ENCODE measurements at regions not wholly inside any gene's neighbourhood (a gene's known extent, or its start where the extent isn't known, plus 50 kb on each side); places are given as distances from the start of the nearest gene placed in this dataset.

DNA sequence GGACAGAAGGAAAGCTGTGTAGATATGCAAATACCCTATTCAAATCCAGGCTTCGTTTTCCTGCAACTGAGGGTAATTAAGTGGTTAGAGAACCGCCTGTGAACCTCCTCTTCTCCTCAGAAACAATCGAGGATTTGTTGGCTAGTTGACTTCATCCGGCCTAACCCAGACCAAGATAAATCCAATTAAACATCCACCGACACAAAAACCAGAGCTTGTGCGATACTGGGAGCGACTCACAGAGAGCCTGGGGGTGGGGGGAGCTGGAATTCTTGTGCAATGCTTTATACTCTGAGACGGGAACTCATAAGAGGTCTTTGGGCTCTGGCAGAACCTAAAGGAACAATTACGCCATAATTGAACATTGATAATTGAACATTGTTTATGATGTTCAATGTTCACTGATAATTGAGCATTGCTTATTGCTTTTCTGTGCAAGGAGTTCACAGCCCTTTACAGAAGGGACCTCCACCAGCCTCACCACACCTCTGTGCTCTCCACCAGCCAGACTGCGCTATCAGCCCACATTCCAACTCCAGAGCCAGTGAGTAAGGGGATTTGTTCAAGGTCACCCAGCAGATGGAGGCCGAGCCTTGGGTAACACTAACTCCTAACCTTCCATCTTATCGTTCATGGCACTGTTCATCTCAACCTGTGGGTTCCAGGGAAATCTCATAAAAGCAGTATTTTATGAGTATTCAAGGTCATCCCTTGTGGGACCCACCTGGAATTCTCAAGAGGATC is 429.6 kb upstream of the JARID2 start:
- Histone ChIP-seq H3K4me3 (no peak overlapping the region), H3K27ac (no peak overlapping the region), H3K27me3 (no peaks in the 10 kb centered on the region), H3K4me1 (no peaks in the 10 kb centered on the region), H3K9me3 (no peaks in the 10 kb centered on the region), H3K36me3 (no peaks in the 10 kb centered on the region)
- TF ChIP-seq, protein P1, sequence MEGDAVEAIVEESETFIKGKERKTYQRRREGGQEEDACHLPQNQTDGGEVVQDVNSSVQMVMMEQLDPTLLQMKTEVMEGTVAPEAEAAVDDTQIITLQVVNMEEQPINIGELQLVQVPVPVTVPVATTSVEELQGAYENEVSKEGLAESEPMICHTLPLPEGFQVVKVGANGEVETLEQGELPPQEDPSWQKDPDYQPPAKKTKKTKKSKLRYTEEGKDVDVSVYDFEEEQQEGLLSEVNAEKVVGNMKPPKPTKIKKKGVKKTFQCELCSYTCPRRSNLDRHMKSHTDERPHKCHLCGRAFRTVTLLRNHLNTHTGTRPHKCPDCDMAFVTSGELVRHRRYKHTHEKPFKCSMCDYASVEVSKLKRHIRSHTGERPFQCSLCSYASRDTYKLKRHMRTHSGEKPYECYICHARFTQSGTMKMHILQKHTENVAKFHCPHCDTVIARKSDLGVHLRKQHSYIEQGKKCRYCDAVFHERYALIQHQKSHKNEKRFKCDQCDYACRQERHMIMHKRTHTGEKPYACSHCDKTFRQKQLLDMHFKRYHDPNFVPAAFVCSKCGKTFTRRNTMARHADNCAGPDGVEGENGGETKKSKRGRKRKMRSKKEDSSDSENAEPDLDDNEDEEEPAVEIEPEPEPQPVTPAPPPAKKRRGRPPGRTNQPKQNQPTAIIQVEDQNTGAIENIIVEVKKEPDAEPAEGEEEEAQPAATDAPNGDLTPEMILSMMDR (IDR thresholded peaks at IDR 0.05): no peak
- intact Hi-C loops (cut with DNase I): no loop called here
- DNase-seq (ENCODE audit: low spot score in 2 of 2): no peak

DNA sequence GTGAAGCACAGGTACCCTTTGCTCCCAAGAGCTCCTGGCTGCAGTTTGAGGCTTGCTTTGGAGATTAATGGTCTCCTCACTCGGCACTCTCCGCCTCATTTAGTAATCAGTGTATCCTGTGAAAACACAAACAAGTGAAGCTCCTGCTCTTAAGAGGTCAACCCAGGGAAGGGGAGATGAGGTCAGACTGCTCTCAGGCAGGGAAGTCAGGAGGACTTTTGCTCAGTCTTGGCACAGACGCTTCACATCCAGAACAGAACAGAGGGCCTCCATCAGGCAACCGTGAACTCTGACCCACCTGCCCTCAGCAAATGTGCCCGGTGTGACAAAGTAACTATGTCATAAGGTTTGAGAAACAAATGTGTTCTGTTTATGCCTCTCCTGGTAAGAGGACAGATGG is 428.8 kb upstream of the JARID2 start:
- Histone ChIP-seq H3K36me3 (no peaks in the 10 kb centered on the region), H3K4me3 (no peak overlapping the region), H3K27me3 (no peaks in the 10 kb centered on the region), H3K4me1 (no peaks in the 10 kb centered on the region), H3K27ac (no peak overlapping the region), H3K9me3 (no peaks in the 10 kb centered on the region)
- no peak for DNase-seq (ENCODE audit: low spot score in 2 of 2)
- intact Hi-C loops (cut with DNase I): no loop called here
- TF ChIP-seq, protein P1 (IDR thresholded peaks at IDR 0.05): no peak

DNA sequence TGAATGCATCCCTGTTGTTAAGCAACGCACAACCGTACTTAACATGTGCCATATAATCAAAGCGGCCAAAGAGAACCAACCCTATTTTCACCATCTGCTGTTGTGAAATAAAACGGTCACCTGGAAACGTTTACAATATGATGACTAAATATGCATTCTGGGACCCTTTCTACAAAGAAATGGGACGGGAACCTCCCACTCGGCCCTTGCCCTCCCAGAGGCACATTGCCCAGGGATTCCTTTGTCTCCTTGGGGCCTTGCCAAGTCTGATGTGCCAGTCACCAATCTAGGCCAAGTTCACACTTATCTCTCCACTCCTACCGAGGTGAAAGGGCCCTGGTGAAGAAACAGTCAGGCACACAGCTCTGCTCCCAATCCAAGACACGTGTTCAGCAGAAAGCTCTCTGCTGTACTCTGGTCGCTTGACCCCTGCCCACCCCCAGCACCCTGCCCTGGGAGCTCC is 427.4 kb upstream of the JARID2 start:
- Histone ChIP-seq H3K27me3 (no peaks in the 10 kb centered on the region), H3K36me3 (no peaks in the 10 kb centered on the region), H3K27ac (no peak overlapping the region), H3K9me3 (no peaks in the 10 kb centered on the region), H3K4me1 (no peaks in the 10 kb centered on the region), H3K4me3 (no peak overlapping the region)
- intact Hi-C loops (cut with DNase I): no loop called here
- TF ChIP-seq, protein P1 (IDR thresholded peaks at IDR 0.05): no peak
- DNase-seq (ENCODE audit: low spot score in 2 of 2): no peak

DNA sequence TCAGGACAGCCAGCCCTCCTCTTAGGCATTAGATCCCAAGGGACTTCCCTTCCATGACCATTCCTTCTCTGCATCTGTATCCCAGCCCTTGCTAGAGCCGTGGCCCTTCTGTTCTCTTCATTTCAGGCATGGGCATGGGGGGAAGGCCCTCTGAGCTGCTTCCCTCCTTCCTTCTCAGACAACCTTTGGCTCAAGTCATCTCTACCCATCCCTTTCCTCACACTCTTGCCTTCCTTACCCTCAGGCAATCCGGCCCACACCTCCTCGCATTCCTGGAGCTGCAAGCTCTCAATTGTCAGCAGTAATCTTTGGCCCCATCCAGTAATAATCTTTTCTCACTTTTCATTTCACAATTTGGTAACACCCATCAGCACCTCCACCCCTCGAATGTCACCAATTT is 426.9 kb upstream of the JARID2 start:
- Histone ChIP-seq H3K9me3 (no peaks in the 10 kb centered on the region), H3K27ac (no peak overlapping the region), H3K36me3 (no peaks in the 10 kb centered on the region), H3K4me1 (no peaks in the 10 kb centered on the region), H3K27me3 (no peaks in the 10 kb centered on the region), H3K4me3 (no peak overlapping the region)
- DNase-seq (ENCODE audit: low spot score in 2 of 2): no peak
- intact Hi-C loops (cut with DNase I): no loop called here
- TF ChIP-seq, protein P1 (IDR thresholded peaks at IDR 0.05): no peak

DNA sequence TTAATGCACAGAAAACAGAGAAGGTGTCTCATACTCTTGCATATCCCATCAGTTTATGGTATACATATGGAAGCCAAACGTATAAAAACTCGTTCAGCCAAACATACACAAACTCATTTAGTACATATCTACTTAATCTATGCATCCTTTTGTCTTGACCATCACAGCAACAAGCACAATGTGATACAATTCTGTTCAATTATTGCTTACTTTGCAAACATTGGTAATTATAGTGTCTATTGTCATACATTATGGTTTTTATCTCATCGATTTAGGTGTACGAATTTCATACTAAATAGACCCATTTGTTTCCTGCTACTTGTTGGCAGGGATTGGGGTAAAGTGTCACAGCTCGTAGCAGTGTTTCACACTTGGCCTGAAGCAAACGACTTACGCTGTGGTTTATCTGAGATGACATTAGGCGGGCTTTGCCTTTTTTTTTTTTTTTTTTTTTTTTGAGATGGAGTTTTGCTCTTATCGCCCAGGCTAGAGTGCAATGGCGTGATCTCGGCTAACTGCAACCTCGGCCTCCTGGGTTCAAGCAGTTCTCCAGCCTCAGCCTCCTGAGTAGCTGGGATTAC is 425.9 kb upstream of the JARID2 start:
- intact Hi-C loops (cut with DNase I): no loop called here
- TF ChIP-seq, protein P1 (IDR thresholded peaks at IDR 0.05): no peak
- Histone ChIP-seq H3K4me1 (no peaks in the 10 kb centered on the region), H3K27me3 (no peaks in the 10 kb centered on the region), H3K4me3 (no peak overlapping the region), H3K9me3 (no peaks in the 10 kb centered on the region), H3K27ac (no peak overlapping the region), H3K36me3 (no peaks in the 10 kb centered on the region)
- DNase-seq (ENCODE audit: low spot score in 2 of 2): no peak
